ENCODE measurements at regions not wholly inside any gene's neighbourhood (a gene's known extent, or its start where the extent isn't known, plus 50 kb on each side); places are given as distances from the start of the nearest gene placed in this dataset.
"Not testable (repeated sequence)": the region's sequence is repeated elsewhere in the genome, so short reads cannot be mapped to it uniquely, and the experiment has no call there.

GRCh38 chr20:22821081-22821727 lies 213.9 kb upstream of the SSTR4 start:
- DNase-seq (ENCODE audit: low spot score), result no peak

GRCh38 chr20:22821796-22822195 lies 213.3 kb upstream of the SSTR4 start:
- no peak for DNase-seq (ENCODE audit: low spot score)

GRCh38 chr20:22823119-22823518 lies 212.0 kb upstream of the SSTR4 start:
- DNase-seq (ENCODE audit: low spot score), result no peak

- DNase-seq (ENCODE audit: low spot score), result no peak
Observed at GRCh38 chr20:22824077-22824476, 211.0 kb upstream of the SSTR4 start.

GRCh38 chr20:22825076-22825475 lies 210.0 kb upstream of the SSTR4 start:
- no peak for DNase-seq (ENCODE audit: low spot score)

- no peak for DNase-seq (ENCODE audit: low spot score)
Observed at GRCh38 chr20:22825546-22825945, 209.6 kb upstream of the SSTR4 start.

- no peak for DNase-seq (ENCODE audit: low spot score)
Observed at GRCh38 chr20:22826306-22827230, 208.5 kb upstream of the SSTR4 start.

- no peak for DNase-seq (ENCODE audit: low spot score)
Observed at GRCh38 chr20:22827916-22828315, 207.2 kb upstream of the SSTR4 start.

- DNase-seq (ENCODE audit: low spot score), result no peak
Observed at GRCh38 chr20:22829356-22829755, 205.8 kb upstream of the SSTR4 start.

- no peak for DNase-seq (ENCODE audit: low spot score)
Observed at GRCh38 chr20:22830138-22830537, 205.0 kb upstream of the SSTR4 start.

GRCh38 chr20:22830715-22831114 lies 204.4 kb upstream of the SSTR4 start:
- not testable (repeated sequence) for DNase-seq (ENCODE audit: low spot score)

GRCh38 chr20:22833851-22834250 lies 201.3 kb upstream of the SSTR4 start:
- no peak for DNase-seq (ENCODE audit: low spot score)

GRCh38 chr20:22834651-22835256 lies 200.4 kb upstream of the SSTR4 start:
- DNase-seq (ENCODE audit: low spot score), result no peak

GRCh38 chr20:22836211-22836610 lies 198.9 kb upstream of the SSTR4 start:
- no peak for DNase-seq (ENCODE audit: low spot score)

- no peak for DNase-seq (ENCODE audit: low spot score)
Observed at GRCh38 chr20:22836877-22837276, 198.2 kb upstream of the SSTR4 start.

GRCh38 chr20:22838001-22838400 lies 197.1 kb upstream of the SSTR4 start:
- DNase-seq (ENCODE audit: low spot score), result no peak

GRCh38 chr20:22841846-22842245 lies 193.3 kb upstream of the SSTR4 start:
- no peak for DNase-seq (ENCODE audit: low spot score)

- DNase-seq (ENCODE audit: low spot score), result no peak
Observed at GRCh38 chr20:22842793-22843192, 192.3 kb upstream of the SSTR4 start.

GRCh38 chr20:22844959-22845358 lies 190.2 kb upstream of the SSTR4 start:
- no peak for DNase-seq (ENCODE audit: low spot score)

GRCh38 chr20:22846863-22847262 lies 188.2 kb upstream of the SSTR4 start:
- DNase-seq (ENCODE audit: low spot score), result no peak

- DNase-seq (ENCODE audit: low spot score), result no peak
Observed at GRCh38 chr20:22848364-22848763, 186.7 kb upstream of the SSTR4 start.

GRCh38 chr20:22851679-22852346 lies 183.3 kb upstream of the SSTR4 start:
- DNase-seq (ENCODE audit: low spot score), result not testable (repeated sequence)
